ENCODE measurements at regions not wholly inside any gene's neighbourhood (a gene's known extent, or its start where the extent isn't known, plus 50 kb on each side); places are given as distances from the start of the nearest gene placed in this dataset.

DNA sequence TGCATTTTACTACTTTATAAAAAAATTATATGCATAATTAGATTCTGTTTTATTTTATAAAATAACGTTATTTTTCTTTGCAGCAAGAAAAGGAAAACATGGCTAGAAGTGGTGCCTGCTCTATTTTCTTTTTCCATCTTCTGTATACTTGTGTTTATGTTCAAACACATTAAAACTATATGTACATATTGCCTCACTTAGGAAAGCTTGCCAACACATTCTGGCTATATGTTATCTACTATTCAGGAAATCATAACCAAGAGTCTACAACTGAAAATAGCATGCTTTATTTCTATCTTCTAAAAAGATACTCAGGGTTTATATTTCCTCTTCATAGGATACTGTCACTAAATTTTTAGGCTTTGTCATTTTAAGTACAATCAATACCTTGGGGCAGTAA lies 90.2 kb upstream of the KCNMB2 start:
- no peak for DNase-seq (ENCODE audit: low read depth in 2 of 2)

DNA sequence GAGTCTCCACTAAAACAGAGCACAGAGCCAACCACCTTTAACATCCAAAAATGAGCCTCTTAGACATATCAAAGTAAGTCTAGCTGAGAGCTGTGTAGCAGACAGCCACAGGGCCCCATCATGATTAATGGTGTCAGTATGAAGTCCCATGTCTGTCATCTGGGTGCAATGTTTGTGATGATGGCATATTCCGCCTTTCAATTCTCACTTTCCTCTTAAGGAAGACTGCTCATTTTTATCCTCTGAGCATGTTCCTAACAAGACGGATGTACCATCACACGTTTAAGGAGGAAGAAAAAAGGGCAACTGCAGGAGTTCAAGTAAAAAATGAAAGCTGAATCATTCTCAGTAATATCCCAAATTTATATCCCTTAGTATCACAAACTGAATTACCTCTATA lies 85.8 kb upstream of the KCNMB2 start:
- no peak for DNase-seq (ENCODE audit: low read depth in 2 of 2)

DNA sequence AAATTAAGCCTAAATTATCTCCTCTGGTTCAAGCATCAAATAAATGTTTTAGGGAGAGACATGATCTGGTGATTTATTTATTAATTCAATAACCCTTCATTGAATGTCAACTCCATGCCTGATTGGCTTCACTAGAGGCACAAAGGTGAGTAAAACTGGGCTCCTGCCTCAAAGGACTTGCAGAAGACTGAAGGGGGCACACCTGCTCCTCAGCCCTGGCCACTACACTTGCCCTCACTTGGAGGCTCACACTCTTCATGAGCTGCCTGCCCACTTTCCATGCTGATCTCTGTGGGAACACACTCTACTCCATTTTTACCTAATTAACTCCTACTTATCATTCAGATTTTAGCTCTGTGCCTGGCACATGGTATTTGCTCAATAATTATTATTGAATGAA lies 84.4 kb upstream of the KCNMB2 start:
- DNase-seq (ENCODE audit: low read depth in 2 of 2) = no peak

DNA sequence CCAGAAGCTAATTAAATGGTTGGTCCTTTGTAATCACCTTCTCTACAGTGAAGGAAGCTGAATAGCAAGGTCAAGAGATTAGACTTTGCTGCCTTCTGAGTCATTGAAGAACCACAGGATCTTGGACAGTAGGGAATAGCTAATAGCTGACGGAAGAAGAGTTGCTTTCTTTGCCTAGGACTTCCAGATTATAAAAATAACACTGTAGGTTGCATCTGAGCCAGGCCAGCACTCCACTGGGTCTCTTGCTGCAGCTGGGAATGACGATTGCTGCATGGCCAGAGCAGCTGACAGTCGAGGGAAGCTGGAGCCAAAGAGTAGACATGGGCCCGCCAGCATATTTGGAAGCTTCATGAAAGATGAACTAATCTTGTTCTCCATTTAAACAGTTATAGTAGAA lies 81.5 kb upstream of the KCNMB2 start:
- DNase-seq (ENCODE audit: low read depth in 2 of 2) = no peak

DNA sequence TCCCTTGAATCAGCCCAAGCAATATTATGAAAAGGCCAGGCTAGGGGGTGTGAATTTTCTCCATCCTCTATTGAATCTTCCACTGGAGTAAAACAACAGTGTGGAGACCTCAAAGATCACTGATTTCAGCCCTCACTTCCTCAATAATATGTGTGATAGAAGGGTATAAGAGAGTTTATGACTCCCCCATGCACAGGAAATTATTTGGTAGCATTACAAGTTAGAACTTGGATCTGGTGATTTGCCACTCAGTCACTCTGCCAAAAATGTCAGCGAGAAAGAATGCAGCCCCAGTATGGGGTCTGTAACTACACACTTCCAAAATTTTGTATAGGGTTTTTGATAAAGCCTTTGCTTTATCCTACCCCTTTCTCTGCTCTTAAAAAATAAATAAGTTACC lies 81.0 kb upstream of the KCNMB2 start:
- DNase-seq (ENCODE audit: low read depth in 2 of 2) = no peak

DNA sequence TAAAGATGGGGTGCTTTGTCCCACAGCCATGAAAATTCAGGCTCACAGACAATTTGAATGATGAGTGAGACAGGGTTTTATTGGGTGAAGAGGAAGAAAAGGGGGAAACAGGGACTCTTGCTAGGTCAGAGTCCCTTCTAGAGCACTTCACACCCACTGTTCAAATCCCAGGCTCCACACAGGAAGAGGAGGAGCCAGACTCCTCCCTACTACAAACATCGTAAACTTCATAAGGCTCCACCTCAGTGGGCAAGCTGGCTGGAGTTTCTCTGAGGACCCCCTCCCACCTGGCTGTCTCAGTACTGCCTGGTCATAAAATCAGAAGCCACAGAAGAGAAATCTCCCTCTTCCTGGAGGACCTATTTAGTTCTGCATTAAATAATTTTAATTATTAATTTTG lies 80.3 kb upstream of the KCNMB2 start:
- no peak for DNase-seq (ENCODE audit: low read depth in 2 of 2)

DNA sequence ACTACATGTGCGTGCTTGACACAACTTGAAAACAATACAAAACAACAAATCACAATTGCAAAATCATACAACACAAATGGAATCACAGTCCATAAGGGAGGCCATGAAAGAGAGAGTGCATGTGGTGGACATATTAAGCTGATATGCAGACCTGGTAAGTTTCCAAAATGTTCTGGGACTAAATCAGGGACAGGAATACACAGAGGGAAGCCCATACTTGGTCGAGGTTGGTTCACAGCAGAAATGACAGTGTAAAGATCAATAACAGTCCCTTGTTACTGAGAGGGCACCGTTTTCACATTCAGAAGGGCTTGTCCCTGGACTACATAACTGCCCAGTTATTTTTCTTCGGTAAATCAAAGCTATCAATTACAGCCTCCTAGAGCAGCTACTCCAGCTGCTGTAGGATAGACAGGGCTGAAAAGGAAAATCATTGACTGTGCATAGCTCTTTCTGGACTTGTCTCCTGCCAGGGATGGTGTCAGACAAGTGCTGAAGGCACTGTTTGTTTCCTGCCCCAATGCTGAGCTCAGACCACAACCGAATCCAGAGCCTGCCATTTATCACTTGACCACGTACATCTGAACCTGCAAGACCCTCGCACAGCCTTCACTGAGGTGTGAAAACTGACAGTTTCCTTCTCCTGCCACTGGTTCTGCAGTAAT lies 79.5 kb upstream of the KCNMB2 start:
- DNase-seq (ENCODE audit: low read depth in 2 of 2) = no peak

DNA sequence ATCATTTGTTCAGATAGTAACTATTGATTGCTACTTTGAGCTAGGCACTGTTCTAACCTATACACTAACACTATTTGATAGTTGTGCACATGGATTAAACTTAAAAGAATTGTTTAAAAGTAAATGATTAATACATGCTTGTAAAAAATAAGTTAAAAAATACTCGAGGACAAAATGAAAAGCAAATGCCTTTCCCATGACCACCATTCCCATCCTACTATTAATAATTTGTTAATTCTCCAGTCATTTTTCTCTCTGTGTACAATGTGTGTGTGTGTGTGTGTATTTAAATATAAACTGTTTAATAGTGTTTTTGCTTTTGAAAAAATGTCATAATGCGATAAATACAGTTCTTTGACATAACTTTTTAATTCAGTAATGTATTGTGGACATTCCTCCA lies 78.7 kb upstream of the KCNMB2 start:
- DNase-seq (ENCODE audit: low read depth in 2 of 2) = no peak

DNA sequence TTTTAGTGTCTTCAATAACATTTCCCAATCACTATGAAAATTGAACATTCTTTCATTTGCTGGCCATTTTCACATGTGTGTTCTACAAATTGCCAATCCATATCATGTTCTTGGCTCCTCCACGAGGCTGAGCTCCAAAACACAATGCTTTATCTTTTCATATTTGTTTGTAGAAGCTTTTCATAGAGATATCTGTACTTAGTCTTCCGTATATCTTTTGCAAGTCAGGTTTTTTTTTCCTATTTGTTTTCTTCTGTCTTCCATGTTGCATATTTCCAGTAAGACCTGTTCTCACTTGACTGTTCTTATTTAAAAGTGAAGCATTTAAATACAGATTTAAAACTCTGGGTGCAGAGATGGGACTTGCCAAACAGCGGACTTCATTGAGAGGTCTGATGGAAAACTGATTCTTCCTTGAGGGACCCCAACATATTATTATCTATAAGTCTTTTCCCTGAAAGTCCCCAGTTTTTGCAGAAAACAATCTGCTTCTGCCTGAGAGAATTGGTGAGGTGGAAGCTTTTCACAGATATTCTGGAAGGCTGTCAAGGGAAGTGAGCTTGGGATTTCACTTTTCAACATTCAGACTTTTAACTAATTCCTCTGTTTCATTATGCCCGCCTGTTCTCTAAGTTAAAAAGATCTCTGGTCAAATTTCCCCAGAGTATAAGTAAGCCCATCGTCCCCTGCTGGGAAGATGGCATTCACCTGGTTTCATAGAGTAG lies 77.8 kb upstream of the KCNMB2 start:
- no peak for DNase-seq (ENCODE audit: low read depth in 2 of 2)

DNA sequence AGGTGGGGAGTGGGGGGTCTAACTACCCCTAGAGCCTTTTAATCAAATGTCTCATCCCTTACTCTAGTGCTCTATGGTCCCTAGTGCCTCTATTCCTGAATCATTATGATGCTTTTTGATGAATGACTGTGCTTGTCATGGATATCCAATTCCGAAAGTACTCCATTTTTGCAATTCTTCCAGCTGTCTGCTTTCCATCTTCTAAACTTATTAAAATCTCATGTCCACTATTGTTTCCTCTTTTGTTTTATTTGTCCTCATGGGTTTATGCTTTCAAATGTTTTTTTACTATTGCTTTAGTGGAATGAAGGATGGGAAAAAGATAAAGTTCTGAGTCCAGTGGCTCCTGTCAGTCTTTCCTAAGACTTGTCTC lies 77.2 kb upstream of the KCNMB2 start:
- DNase-seq (ENCODE audit: low read depth in 2 of 2) = no peak

DNA sequence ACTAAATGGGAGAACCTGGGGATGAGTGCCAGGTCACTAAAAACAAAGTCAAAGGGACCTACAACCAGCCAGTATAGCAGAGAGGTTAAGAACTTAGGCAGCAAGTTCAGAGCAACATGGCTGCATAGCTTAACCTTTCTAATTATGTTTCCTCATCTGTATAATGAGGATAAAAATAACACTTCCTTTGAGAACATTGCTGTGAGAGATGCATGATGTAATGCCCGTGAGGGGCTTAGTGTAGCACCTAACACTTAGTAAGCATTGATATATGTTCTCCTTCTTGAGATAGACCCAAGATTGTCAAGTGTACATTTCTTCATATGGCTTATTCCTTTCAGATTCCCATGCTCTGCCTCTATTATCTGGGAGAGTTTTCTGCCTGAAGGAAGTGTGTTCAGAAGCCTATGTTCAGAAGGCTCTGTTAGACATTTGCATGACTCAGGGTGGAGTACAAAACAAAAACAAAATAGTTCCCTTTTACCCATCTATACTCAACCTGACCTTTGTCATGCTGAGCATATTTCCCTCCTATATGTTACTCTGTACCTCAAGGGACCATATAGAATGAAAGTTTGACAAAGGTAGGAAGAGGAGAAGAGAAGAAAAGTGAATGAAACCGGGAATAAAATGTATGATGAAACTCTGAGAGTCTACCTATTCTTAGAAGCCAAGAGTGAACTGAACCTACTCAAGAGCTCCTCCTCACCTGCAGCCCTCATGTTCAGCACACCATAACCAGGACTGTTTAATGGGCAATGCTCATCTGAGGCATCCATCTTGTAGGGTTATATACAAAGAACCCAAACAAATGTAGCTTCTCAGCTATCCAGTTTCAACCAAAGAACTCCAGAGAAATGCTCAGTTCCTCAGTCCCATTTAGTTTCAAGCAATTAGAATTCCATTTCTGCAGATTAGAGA lies 70.7 kb upstream of the KCNMB2 start:
- DNase-seq (ENCODE audit: low read depth in 2 of 2) = no peak

DNA sequence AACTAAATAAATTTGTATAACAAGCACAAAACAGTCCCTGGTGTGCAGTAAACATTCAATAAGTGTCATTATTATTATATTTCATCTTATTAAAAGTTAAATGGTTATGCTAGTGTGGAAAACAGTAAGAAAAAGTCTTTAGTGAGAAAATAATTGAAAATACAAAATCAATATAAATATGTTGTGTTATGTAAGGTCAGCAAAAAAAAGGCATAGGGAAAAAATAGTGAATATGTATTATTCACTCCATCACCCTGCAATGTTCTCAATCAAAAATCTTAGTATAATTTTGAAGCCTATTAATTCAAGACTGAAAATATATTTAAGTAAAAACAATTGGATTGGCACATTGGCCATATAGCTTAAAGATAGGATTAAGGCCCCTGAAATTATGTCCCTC lies 63.3 kb upstream of the KCNMB2 start:
- no peak for DNase-seq (ENCODE audit: low read depth in 2 of 2)

DNA sequence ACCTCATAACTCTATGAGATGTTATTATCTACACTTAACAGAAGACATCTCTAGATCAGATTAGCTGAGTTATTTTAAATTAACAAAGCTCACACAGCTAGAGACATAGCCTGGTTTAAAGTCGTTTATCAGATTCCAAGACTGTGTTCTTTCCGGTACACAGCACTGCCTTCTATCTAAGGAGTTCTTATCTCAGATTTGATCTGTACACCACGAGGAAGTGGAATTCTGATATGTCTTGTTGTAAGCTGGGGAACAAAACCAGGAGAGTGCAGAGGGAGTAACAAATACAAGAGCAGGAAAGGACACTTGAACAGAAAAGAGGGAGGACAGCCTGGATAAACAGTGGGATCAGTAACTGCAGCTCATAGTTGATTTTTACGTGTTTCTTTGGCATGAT lies 61.7 kb upstream of the KCNMB2 start:
- DNase-seq (ENCODE audit: low read depth in 2 of 2) = no peak

DNA sequence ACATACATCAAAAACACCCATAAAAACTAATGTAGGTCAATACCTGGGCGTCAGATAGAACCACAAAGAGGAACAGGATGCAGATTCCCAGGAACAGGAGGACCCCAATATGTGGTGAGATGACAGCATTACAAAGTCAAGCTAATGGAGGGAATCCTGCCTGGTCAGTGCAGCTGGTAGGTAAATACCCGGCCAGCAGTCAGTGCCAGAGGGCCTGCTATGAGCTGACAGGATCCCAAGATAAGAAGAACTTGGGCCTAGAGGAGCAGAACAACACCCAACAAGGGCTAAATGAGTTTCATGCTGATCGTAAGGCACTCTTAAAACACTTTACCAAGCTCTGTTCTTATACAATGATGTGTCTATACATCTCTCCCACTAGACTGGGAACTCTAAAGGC lies 61.2 kb upstream of the KCNMB2 start:
- no peak for DNase-seq (ENCODE audit: low read depth in 2 of 2)

DNA sequence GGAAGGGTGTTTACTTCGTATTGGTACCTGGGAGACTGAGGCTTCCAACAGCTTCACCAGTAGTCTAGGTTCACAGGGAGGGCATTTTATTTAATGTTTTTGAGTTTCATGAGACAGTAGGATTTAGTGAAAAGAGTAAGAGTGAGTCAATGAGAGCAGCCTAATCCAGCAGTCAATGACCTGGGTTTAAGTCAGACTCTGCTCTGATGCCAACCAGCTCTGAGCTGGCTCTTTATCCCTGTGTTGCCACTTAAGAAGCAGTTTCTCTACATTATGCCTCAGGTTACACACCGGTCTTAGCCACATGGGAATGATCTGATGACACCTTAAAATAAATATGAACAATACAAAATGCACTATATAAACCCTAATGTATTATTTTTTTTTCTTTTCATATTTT lies 59.4 kb upstream of the KCNMB2 start:
- no peak for DNase-seq (ENCODE audit: low read depth in 2 of 2)

DNA sequence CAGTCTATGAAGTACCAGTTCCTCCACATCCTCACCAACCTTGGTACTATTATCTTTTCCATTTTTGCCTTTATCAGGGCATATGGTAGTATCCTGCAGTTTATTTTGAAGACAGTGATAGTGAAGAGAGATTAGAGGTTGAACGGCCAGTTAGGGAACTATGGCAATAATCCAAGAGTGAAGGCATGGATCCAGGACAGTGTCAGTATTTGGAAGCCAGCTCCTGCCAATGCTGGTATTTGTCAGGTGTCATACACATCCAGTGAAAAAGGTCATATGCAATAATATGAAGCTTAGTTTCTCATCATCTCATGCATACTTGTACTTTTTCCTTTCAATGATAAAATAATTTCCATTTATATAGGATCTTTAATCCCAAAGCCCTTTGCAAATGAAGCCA lies 56.8 kb upstream of the KCNMB2 start:
- DNase-seq (ENCODE audit: low read depth in 2 of 2) = no peak

DNA sequence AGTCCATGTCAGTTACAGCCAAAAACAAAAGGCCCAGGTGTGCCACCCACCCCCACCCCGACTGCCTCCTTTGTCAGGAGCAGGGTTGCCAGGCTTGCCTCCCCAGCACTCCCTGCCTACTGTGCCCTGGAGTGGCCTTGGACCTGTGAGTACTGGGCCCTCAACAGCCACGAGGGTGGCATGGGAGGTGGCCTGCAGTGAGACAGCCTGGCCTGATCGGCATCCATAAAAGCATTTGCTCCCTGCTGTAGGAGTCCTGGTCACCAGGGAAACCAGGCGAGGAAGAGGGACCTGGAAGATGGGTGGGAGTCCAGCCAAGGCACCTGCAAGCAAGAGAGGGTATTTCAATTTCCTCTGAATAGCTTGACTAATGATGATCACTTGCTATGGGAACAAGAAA lies 56.4 kb upstream of the KCNMB2 start:
- no peak for DNase-seq (ENCODE audit: low read depth in 2 of 2)

DNA sequence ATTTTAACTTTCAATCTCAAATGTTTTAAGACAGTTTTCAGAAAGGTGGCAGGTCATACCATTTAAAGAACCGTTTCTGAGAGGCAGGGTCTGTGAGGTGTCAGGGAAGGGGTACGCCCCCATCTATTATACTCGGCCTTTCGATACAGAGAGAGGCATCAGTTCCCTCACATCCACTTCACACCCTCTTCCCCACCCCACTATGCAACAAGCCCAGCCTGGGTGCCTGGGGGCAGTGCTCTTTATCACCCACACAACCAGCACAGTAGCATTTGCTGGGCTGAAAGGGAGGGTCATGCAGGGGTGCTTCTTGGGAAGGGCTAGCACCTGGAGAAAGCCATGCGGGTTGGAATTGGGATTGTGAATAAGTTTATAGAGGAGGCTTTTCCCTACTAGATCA lies 56.0 kb upstream of the KCNMB2 start:
- no peak for DNase-seq (ENCODE audit: low read depth in 2 of 2)

DNA sequence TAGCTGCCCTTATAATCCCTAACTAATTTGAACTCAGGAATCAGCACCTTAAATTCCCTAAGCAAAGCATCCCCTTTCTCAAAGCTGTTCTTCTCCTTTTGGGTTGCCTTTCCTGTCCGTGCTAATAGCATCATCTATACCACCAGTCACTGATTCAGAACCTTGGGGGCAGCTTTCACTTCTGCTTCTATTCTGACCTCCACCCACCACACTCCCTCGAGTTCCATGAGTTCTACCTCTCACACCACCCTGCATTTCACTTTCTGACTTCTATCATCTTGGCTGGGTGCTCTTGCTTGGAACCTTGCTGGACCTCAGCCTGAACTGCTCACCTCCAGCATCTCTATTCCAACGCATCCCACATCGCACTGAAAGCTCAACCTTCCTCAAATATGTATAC lies 55.4 kb upstream of the KCNMB2 start:
- DNase-seq (ENCODE audit: low read depth in 2 of 2) = no peak

DNA sequence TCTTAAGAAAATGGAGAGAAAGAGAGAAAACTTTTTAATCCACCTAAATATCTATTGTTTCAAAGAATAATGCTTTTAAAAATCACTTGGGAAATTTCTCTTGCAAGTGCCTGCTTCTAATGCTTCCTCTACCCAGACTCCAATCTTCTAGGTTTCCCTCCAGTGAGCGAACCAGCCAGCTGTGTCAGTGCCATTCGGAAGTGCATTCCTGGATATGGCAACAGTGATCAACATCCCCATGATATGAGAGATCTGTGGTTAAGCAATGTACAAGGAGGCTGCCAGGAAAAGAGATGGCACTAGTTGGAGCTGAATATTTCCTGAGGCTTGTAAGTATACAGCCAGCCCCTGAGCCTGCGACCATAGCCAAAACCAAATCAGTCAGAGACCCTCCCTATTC lies 53.3 kb upstream of the KCNMB2 start:
- no peak for DNase-seq (ENCODE audit: low read depth in 2 of 2)

DNA sequence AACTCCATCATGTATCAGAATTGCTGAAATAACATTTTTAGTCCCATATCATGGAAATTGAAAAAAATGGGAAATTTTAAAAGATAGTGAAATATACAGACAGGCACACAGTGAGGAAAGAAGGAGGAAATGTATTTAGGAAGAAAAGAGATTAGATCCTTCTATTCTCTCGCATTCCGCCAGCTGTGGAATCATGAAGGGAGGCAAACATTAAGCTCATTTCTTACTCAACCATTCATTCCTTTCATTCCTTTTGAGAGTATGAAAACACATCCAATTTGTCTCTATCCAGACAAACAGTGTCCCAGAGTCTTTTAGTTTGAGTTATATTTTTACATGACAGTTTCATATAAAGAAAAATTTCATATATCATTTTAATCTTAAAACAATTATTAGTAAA lies 52.5 kb upstream of the KCNMB2 start:
- no peak for DNase-seq (ENCODE audit: low read depth in 2 of 2)

DNA sequence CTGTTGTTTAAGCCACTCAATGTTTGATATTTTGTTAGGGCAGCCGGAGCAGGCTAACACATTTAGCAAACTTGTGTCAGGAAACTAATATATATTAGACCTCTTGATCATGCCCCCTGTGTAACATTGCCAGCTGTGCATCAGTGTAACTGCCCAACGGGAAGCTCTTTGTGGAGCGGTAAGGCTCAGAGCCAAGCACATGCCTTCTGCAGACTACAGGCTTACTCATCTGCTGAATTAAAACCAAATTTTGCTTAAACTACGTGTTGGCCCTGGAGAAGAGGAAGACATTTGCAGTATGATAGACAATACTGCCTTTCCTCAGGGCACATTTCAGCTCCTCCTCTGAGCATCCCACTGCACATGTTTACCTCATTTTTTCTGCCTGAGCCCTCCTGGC lies 50.5 kb upstream of the KCNMB2 start:
- no peak for DNase-seq (ENCODE audit: low read depth in 2 of 2)
